ENCODE measurements at regions not wholly inside any gene's neighbourhood (a gene's known extent, or its start where the extent isn't known, plus 50 kb on each side); places are given as distances from the start of the nearest gene placed in this dataset.

DNA sequence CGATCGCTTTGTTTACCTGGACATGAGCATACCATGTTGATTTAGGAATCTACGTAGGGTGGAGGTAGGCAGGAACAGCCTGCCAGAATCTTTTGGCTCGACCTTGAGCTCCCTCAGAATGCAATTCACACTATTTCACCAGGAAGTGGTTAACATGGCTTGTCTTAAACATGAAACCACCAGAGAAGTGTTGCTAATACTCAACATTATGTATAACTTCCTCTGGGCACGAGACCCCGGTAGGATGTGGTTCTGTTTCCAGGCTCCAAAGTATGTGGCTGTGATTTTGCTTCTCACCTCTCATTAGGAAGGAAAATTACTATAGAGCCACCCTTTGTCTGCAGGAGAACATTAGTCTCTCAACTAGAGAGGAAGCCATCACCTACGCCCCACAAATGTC is 59.0 kb upstream of the VCX3B start:
- Mint-ChIP-seq H3K27me3 (ENCODE audit: low read depth) (no peaks in the 10 kb centered on the region), H3K9me3 (peaks cover 6% of the 10 kb centered on the region), H3K36me3 (ENCODE audit: low read depth) (no peaks in the 10 kb centered on the region), H3K4me3 (no peak overlapping the region), H3K27ac (no peak overlapping the region), H3K4me1 (ENCODE audit: low read depth) (no peaks in the 10 kb centered on the region)
- CTCF ChIA-PET, result no interaction called here
- intact Hi-C loops (cut with micrococcal nuclease), result no loop called here
- no peak for DNase-seq

DNA sequence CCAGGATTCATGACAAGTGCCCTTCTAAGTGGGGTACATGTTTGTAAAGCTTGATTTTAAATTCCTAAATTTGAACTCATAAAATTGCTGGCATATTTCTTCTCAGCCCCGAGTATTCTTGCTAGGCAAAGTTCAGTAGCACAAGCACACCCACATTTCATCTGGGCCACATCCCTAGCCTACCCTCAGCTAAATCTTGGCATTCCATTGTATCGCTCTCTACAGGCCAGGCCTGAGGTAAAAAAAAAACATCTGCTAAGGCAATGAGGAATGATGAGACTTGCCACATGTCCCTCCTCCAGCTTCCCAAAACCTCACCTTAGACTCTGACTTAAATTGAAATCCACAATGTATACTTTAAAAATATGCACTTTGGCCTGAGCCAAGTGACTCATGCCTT is 51.4 kb upstream of the VCX3B start:
- intact Hi-C loops (cut with micrococcal nuclease), result no loop called here
- Mint-ChIP-seq H3K4me1 (ENCODE audit: low read depth) (no peaks in the 10 kb centered on the region), H3K36me3 (ENCODE audit: low read depth) (peaks cover 3% of the 10 kb centered on the region), H3K27ac (no peak overlapping the region), H3K27me3 (ENCODE audit: low read depth) (no peaks in the 10 kb centered on the region), H3K9me3 (peaks cover 12% of the 10 kb centered on the region), H3K4me3 (no peak overlapping the region)
- CTCF ChIA-PET, result no interaction called here
- DNase-seq, result no peak

All from activated naive CD4-positive, alpha-beta T cell treated with anti-CD3 and anti-CD28 coated beads for 36 hours (primary cell).